ENCODE measurements at regions not wholly inside any gene's neighbourhood (a gene's known extent, or its start where the extent isn't known, plus 50 kb on each side); places are given as distances from the start of the nearest gene placed in this dataset.

DNA sequence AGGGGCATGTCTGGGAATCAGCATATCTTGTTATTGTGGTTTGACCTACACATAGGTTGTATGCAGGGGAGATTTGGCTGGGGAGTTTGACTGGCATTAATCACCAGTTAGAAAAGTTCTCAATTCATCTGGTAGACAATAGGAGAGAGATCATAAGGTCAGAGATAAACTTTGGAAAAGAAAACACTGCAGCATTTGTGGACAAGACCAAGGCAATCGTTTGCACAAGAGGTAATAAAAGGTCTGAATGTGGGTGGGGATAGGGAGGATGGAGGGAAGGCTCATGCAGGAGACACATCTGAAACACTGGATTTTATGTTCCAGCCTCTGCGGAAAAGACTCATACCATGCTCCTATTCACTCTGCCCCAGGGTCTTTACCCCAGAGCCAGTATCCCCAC lies 136.9 kb downstream of the MAIP1 start:
- H3K79me1 ChIP-seq (ENCODE audit: low read depth, low read length), result no peaks in the 10 kb centered on the region
- H3K36me3 ChIP-seq (replicated peaks in 1 of 2; ENCODE audit: control insufficient read depth in 2 of 2, insufficient read depth in 2 of 2, low read length in 2 of 2), result no peaks in the 10 kb centered on the region
- H3K4me1 ChIP-seq (ENCODE audit: control insufficient read depth in 2 of 2, insufficient read depth in 1 of 2, low read depth in 1 of 2, low read length in 2 of 2), result peaks cover 19% of the 10 kb centered on the region in 2 donors
- H2AFZ ChIP-seq (ENCODE audit: low read length), result no peak overlapping the region
- H3K9ac ChIP-seq (ENCODE audit: low read depth, low read length, poor library complexity), result no peak overlapping the region
- H3K4ac ChIP-seq (ENCODE audit: low read length), result no peak overlapping the region
- no peaks in the 10 kb centered on the region for H3K9me3 ChIP-seq (replicated peaks in 1 of 2; ENCODE audit: control insufficient read depth in 2 of 2, insufficient read depth in 1 of 2, low read depth in 1 of 2, low read length in 2 of 2)
- H3K14ac ChIP-seq (ENCODE audit: low read length), result no peak overlapping the region
- H4K91ac ChIP-seq (ENCODE audit: low read depth, low read length, poor library complexity), result no peak overlapping the region
- no peak overlapping the region for H3K4me2 ChIP-seq (ENCODE audit: insufficient read depth, low read length, poor library complexity, severe bottlenecking)
- H2BK15ac ChIP-seq (ENCODE audit: low read length), result no peak overlapping the region
- H3K18ac ChIP-seq (ENCODE audit: low read length), result no peak overlapping the region
- WGBS, 2 donors (ENCODE audit: extremely low coverage in 2 of 2, insufficient read length in 2 of 2, insufficient replicate concordance in 1 of 2), result no CpG with 5 or more reads among the region's 2 CpGs
- H3K4me3 ChIP-seq (ENCODE audit: low read length in 2 of 2), result no peak overlapping the region
- no peak overlapping the region for H2BK120ac ChIP-seq (ENCODE audit: low read depth, low read length)
- H3K23ac ChIP-seq (ENCODE audit: low read depth, low read length, poor library complexity), result no peak overlapping the region
- no peak overlapping the region for H2AK5ac ChIP-seq (ENCODE audit: low read depth, low read length)
- no peaks in the 10 kb centered on the region for H3K27me3 ChIP-seq (ENCODE audit: control insufficient read depth in 3 of 3, insufficient read depth in 3 of 3, low read depth in 1 of 3, low read length in 3 of 3)
- no peak overlapping the region for H2BK5ac ChIP-seq (ENCODE audit: low read length)
- no peak for DNase-seq (ENCODE audit: low spot score)
- H4K8ac ChIP-seq (ENCODE audit: low read depth, low read length), result no peak overlapping the region
- no peak overlapping the region for H2BK12ac ChIP-seq (ENCODE audit: low read length)
- no peak overlapping the region for H3K27ac ChIP-seq (replicated peaks; ENCODE audit: low read length)

GRCh38 chr2:200095436-200095835 lies 140.1 kb downstream of the MAIP1 start:
- H3K14ac ChIP-seq (ENCODE audit: low read length), result no peak overlapping the region
- no peak overlapping the region for H2BK5ac ChIP-seq (ENCODE audit: low read length)
- no peaks in the 10 kb centered on the region for H3K9me3 ChIP-seq (replicated peaks in 1 of 2; ENCODE audit: control insufficient read depth in 2 of 2, insufficient read depth in 1 of 2, low read depth in 1 of 2, low read length in 2 of 2)
- H3K23ac ChIP-seq (ENCODE audit: low read depth, low read length, poor library complexity), result no peak overlapping the region
- peaks cover 7 to 12% of the 10 kb centered on the region in 2 donors for H3K4me1 ChIP-seq (ENCODE audit: control insufficient read depth in 2 of 2, insufficient read depth in 1 of 2, low read depth in 1 of 2, low read length in 2 of 2)
- H3K4me3 ChIP-seq (ENCODE audit: low read length in 2 of 2), result no peak overlapping the region
- no peak overlapping the region for H3K27ac ChIP-seq (replicated peaks; ENCODE audit: low read length)
- no peaks in the 10 kb centered on the region for H3K79me1 ChIP-seq (ENCODE audit: low read depth, low read length)
- no peak overlapping the region for H3K4ac ChIP-seq (ENCODE audit: low read length)
- no peak overlapping the region for H2BK15ac ChIP-seq (ENCODE audit: low read length)
- no peaks in the 10 kb centered on the region for H3K36me3 ChIP-seq (replicated peaks in 1 of 2; ENCODE audit: control insufficient read depth in 2 of 2, insufficient read depth in 2 of 2, low read length in 2 of 2)
- H2AFZ ChIP-seq (ENCODE audit: low read length), result no peak overlapping the region
- no peak overlapping the region for H4K91ac ChIP-seq (ENCODE audit: low read depth, low read length, poor library complexity)
- no peak overlapping the region for H2BK12ac ChIP-seq (ENCODE audit: low read length)
- H2BK120ac ChIP-seq (ENCODE audit: low read depth, low read length), result no peak overlapping the region
- no peak for DNase-seq (ENCODE audit: low spot score)
- H3K27me3 ChIP-seq (ENCODE audit: control insufficient read depth in 3 of 3, insufficient read depth in 3 of 3, low read depth in 1 of 3, low read length in 3 of 3), result no peaks in the 10 kb centered on the region
- no peak overlapping the region for H3K9ac ChIP-seq (ENCODE audit: low read depth, low read length, poor library complexity)
- no peak overlapping the region for H4K8ac ChIP-seq (ENCODE audit: low read depth, low read length)
- WGBS, 2 donors (ENCODE audit: extremely low coverage in 2 of 2, insufficient read length in 2 of 2, insufficient replicate concordance in 1 of 2), result no CpG with 5 or more reads among the region's 3 CpGs
- H3K4me2 ChIP-seq (ENCODE audit: insufficient read depth, low read length, poor library complexity, severe bottlenecking), result no peak overlapping the region
- no peak overlapping the region for H3K18ac ChIP-seq (ENCODE audit: low read length)
- H2AK5ac ChIP-seq (ENCODE audit: low read depth, low read length), result no peak overlapping the region

DNA sequence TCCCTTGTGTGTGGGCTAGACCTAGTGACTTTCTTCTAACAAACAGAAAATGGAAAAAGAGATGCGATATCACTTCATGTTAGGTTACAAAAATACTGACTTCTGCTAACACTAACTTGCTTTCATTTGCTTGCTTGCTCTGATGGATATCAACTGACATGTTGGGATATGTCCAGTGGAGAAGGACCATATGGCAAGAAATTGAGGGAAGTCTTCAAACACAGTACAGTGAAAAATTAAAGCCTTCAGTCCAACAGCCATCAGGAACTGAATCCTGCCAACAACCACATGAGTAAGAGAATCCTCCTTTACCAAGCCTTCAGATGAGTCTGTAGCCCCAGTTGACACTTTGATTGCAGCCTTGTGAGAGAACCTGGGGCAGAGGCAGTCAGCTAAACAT lies 143.9 kb downstream of the MAIP1 start:
- H3K36me3 ChIP-seq (replicated peaks in 1 of 2; ENCODE audit: control insufficient read depth in 2 of 2, insufficient read depth in 2 of 2, low read length in 2 of 2), result no peaks in the 10 kb centered on the region
- no peak overlapping the region for H4K8ac ChIP-seq (ENCODE audit: low read depth, low read length)
- H2BK120ac ChIP-seq (ENCODE audit: low read depth, low read length), result no peak overlapping the region
- DNase-seq (ENCODE audit: low spot score), result no peak
- no peaks in the 10 kb centered on the region for H3K27me3 ChIP-seq (ENCODE audit: control insufficient read depth in 3 of 3, insufficient read depth in 3 of 3, low read depth in 1 of 3, low read length in 3 of 3)
- no peaks in the 10 kb centered on the region for H3K79me1 ChIP-seq (ENCODE audit: low read depth, low read length)
- H2BK12ac ChIP-seq (ENCODE audit: low read length), result no peak overlapping the region
- H3K4me1 ChIP-seq (ENCODE audit: control insufficient read depth in 2 of 2, insufficient read depth in 1 of 2, low read depth in 1 of 2, low read length in 2 of 2), result peaks cover 2 to 5% of the 10 kb centered on the region in 2 donors
- H4K91ac ChIP-seq (ENCODE audit: low read depth, low read length, poor library complexity), result no peak overlapping the region
- no peak overlapping the region for H3K4me3 ChIP-seq (ENCODE audit: low read length in 2 of 2)
- no peaks in the 10 kb centered on the region for H3K9me3 ChIP-seq (replicated peaks in 1 of 2; ENCODE audit: control insufficient read depth in 2 of 2, insufficient read depth in 1 of 2, low read depth in 1 of 2, low read length in 2 of 2)
- no peak overlapping the region for H2AK5ac ChIP-seq (ENCODE audit: low read depth, low read length)
- H3K9ac ChIP-seq (ENCODE audit: low read depth, low read length, poor library complexity), result no peak overlapping the region
- no peak overlapping the region for H3K4ac ChIP-seq (ENCODE audit: low read length)
- H2BK5ac ChIP-seq (ENCODE audit: low read length), result no peak overlapping the region
- H3K18ac ChIP-seq (ENCODE audit: low read length), result no peak overlapping the region
- no peak overlapping the region for H3K4me2 ChIP-seq (ENCODE audit: insufficient read depth, low read length, poor library complexity, severe bottlenecking)
- no CpG with 5 or more reads among the region's 1 CpG for WGBS, 2 donors (ENCODE audit: extremely low coverage in 2 of 2, insufficient read length in 2 of 2, insufficient replicate concordance in 1 of 2)
- H3K23ac ChIP-seq (ENCODE audit: low read depth, low read length, poor library complexity), result no peak overlapping the region
- H3K14ac ChIP-seq (ENCODE audit: low read length), result no peak overlapping the region
- H2AFZ ChIP-seq (ENCODE audit: low read length), result no peak overlapping the region
- H2BK15ac ChIP-seq (ENCODE audit: low read length), result no peak overlapping the region
- H3K27ac ChIP-seq (replicated peaks; ENCODE audit: low read length), result no peak overlapping the region

GRCh38 chr2:200100027-200100426 lies 144.6 kb downstream of the MAIP1 start:
- H3K18ac ChIP-seq (ENCODE audit: low read length), result no peak overlapping the region
- no peak overlapping the region for H2BK5ac ChIP-seq (ENCODE audit: low read length)
- no peak overlapping the region for H3K4me3 ChIP-seq (ENCODE audit: low read length in 2 of 2)
- H4K8ac ChIP-seq (ENCODE audit: low read depth, low read length), result no peak overlapping the region
- no peak overlapping the region for H2BK15ac ChIP-seq (ENCODE audit: low read length)
- DNase-seq (ENCODE audit: low spot score), result no peak
- H2BK120ac ChIP-seq (ENCODE audit: low read depth, low read length), result no peak overlapping the region
- no peak overlapping the region for H3K27ac ChIP-seq (replicated peaks; ENCODE audit: low read length)
- no peaks in the 10 kb centered on the region for H3K36me3 ChIP-seq (replicated peaks in 1 of 2; ENCODE audit: control insufficient read depth in 2 of 2, insufficient read depth in 2 of 2, low read length in 2 of 2)
- H2AK5ac ChIP-seq (ENCODE audit: low read depth, low read length), result no peak overlapping the region
- no peaks in the 10 kb centered on the region for H3K79me1 ChIP-seq (ENCODE audit: low read depth, low read length)
- no peak overlapping the region for H3K4me2 ChIP-seq (ENCODE audit: insufficient read depth, low read length, poor library complexity, severe bottlenecking)
- H3K9ac ChIP-seq (ENCODE audit: low read depth, low read length, poor library complexity), result no peak overlapping the region
- no peak overlapping the region for H3K14ac ChIP-seq (ENCODE audit: low read length)
- no peak overlapping the region for H2BK12ac ChIP-seq (ENCODE audit: low read length)
- H3K4me1 ChIP-seq (ENCODE audit: control insufficient read depth in 2 of 2, insufficient read depth in 1 of 2, low read depth in 1 of 2, low read length in 2 of 2), result peaks cover under 1 to 5% of the 10 kb centered on the region in 2 donors
- no peaks in the 10 kb centered on the region for H3K27me3 ChIP-seq (ENCODE audit: control insufficient read depth in 3 of 3, insufficient read depth in 3 of 3, low read depth in 1 of 3, low read length in 3 of 3)
- no peak overlapping the region for H4K91ac ChIP-seq (ENCODE audit: low read depth, low read length, poor library complexity)
- H3K23ac ChIP-seq (ENCODE audit: low read depth, low read length, poor library complexity), result no peak overlapping the region
- no peak overlapping the region for H3K4ac ChIP-seq (ENCODE audit: low read length)
- no peaks in the 10 kb centered on the region for H3K9me3 ChIP-seq (replicated peaks in 1 of 2; ENCODE audit: control insufficient read depth in 2 of 2, insufficient read depth in 1 of 2, low read depth in 1 of 2, low read length in 2 of 2)
- no peak overlapping the region for H2AFZ ChIP-seq (ENCODE audit: low read length)

All from neuronal stem cell (in vitro differentiated cells).